AG10803 (cell line): ENCODE measurements at regions not wholly inside any gene's neighbourhood (a gene's known extent, or its start where the extent isn't known, plus 50 kb on each side); places are given as distances from the start of the nearest gene placed in this dataset.

ENCODE experiments used
- DNase-seq: peaks from one replicate; pipeline ENCODE4 v3.0.0; 2010; ENCODE audit warnings: low read depth
- H3K4me3 ChIP-seq: 2 replicates; pipeline ENCODE4 v1.5.1; 2011; ENCODE audit warnings: mild to moderate bottlenecking, low read length, control low read depth
- TF ChIP-seq, protein P1 (sequence below): conservative IDR thresholded peaks from 2 replicates; pipeline ENCODE4 v1.5.1; 2011; ENCODE audit warnings: mild to moderate bottlenecking, low read length, control low read depth, inconsistent platforms

DNA sequence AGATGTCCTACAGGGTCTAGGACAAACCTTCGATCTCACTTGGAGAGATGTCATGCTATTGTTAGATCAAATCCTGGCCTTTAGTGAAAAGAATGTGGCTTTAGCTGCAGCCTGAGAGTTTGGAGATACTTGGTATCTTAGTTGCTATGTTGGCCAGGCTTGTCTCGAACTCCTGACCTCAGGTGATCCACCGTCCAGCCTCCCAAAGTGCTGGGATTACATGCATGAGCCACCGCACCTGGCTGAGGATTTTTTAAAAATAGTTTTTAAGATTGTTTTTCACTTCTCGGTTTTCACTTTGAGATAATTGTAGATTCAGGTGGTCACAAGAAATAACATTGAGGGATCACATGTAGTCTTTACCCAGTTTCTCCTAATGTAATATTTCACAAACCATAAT is 738.3 kb upstream of the POM121L12 start:
- no peak for DNase-seq
- TF ChIP-seq, protein P1, sequence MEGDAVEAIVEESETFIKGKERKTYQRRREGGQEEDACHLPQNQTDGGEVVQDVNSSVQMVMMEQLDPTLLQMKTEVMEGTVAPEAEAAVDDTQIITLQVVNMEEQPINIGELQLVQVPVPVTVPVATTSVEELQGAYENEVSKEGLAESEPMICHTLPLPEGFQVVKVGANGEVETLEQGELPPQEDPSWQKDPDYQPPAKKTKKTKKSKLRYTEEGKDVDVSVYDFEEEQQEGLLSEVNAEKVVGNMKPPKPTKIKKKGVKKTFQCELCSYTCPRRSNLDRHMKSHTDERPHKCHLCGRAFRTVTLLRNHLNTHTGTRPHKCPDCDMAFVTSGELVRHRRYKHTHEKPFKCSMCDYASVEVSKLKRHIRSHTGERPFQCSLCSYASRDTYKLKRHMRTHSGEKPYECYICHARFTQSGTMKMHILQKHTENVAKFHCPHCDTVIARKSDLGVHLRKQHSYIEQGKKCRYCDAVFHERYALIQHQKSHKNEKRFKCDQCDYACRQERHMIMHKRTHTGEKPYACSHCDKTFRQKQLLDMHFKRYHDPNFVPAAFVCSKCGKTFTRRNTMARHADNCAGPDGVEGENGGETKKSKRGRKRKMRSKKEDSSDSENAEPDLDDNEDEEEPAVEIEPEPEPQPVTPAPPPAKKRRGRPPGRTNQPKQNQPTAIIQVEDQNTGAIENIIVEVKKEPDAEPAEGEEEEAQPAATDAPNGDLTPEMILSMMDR = no peak
- H3K4me3 ChIP-seq = no peak overlapping the region

- TF ChIP-seq, protein P1 = no peak
- no peak for DNase-seq
- H3K4me3 ChIP-seq = no peak overlapping the region
Measured at GRCh38 chr7:52294942-52295341, 740.5 kb upstream of the POM121L12 start.

DNA sequence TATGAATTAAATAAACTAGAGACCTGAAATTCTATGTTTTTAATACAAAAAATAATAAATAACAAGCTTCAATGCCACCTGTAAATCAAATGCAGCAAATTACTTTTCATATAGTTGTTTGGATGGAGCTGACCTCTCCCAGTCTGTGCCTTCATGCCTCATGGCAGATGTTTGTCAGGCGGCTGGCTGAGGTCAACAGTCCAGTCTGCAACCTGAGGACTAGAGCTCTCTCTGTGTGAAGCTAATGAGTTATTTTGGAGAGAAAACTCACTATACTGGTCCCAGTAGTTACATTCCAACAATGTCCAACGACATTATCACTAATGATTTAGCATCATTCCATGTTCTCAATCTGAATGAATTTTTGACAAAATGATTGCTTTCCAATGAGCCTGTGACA is 746.2 kb upstream of the POM121L12 start:
- TF ChIP-seq, protein P1 = no peak
- DNase-seq = no peak
- H3K4me3 ChIP-seq = no peak overlapping the region

- no peak for DNase-seq
- TF ChIP-seq, protein P1 = no peak
- H3K4me3 ChIP-seq = no peak overlapping the region
Measured at GRCh38 chr7:52287698-52288097, 747.7 kb upstream of the POM121L12 start.

DNA sequence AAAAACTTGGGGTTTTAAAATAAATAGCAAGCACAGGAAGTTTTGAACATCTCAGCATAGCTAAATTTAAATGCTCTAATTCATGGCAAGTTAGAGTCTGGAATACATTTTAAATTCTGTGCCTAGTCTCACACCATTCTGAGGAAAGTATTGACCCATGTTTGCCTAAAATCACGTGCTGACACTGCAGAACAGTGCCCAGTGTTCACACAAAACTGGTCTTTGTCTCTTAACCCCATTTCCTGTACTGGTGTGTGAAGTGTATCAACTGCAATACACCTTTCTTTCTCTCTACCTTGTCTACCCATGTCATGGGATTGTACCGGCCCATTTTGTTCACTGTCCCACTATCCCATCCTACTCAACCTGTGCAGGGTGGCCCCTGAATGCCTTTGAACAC is 749.7 kb upstream of the POM121L12 start:
- DNase-seq = no peak
- H3K4me3 ChIP-seq = no peak overlapping the region
- TF ChIP-seq, protein P1 = no peak

DNA sequence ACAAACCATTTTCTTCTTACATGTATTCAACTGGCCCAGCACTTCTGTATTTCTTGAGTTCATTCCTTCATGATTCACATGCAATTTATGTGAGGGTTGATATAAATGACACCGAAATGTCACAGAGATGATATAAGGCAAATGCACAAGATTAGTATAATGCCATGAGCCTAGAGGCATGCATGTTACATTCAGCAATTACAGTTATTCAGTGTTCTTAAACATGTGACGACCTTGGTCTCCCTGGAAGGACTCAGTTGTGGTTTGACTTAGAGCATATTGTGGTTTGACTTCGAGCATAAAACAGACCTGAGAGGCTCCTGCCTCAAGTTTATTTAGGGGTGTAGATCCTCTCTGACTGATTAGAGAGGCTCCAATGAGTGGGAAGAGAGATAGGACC is 752.1 kb upstream of the POM121L12 start:
- no peak for DNase-seq
- TF ChIP-seq, protein P1 = no peak
- H3K4me3 ChIP-seq = no peak overlapping the region

DNA sequence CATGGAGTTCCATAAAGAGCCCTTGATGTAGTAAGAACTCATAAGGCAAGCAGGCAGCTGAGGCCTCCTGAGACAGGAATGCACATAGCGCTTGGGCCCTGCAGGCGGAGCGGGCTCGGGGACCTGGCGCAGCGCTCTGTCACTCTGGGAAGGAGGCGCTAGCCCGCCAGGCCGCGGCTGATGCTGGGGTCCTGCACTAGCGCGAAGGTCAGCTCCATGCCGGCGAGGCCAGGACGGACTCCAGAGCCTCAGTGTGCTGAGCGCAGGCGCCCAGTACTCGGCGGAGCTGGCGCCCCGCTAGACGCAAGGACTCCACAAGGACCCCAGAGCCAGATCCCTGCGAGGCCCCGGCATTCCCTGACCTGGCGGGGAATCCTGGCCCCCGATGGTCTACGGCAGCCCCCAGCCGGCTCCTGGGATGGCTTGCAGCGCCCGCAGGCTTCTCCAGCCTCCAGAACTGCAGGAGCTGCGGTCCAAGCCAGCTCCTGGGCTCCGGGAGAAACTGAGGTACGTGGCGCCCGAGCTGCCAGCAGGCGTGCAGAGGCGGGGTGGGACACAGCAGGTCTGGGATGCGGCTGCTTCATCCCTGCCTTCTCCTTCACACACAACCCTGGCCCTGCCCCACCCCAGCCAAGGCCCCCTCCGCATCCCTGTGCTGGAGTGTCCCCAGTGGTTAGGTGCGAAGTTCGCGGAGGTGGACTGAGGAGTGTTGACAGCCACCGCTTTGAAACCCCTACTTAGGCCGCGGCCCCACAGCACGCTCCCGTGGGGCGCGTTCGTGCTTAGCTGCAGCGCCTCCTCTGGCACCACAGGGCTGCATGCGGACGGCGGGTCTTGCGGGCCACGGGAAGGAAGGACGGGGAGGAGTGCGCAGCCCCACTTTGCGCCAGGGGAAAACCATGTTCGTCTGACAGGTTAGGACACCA is 761.5 kb upstream of the POM121L12 start:
- TF ChIP-seq, protein P1 = no peak
- DNase-seq = no peak

More for the DNA sequence above, 761.5 kb upstream of the POM121L12 start:
- no peak overlapping the region for H3K4me3 ChIP-seq
